Stimulated activated naive CD8-positive, alpha-beta T cell treated with anti-CD3 and anti-CD28 coated beads, Interleukin-15, amount 100 ng/mL, for 72 hours (primary cell): ENCODE measurements at regions not wholly inside any gene's neighbourhood (a gene's known extent, or its start where the extent isn't known, plus 50 kb on each side); places are given as distances from the start of the nearest gene placed in this dataset.

Source experiments
- ATAC-seq: fragments of 150-1000 bp; cut with Tn5 transposase; 2 replicates; pipeline ENCODE4 v1.10.0; 2021; ENCODE audit warnings: mild to moderate bottlenecking, moderate library complexity
- DNase-seq, 2 donors: peaks; one replicate each; pipeline ENCODE4 v3.0.0; 2021 to 2022
- H3K27ac Mint-ChIP-seq, 2 donors: one replicate each; pipeline ENCODE4 v1.8.0; 2022; ENCODE audit warnings: mild to moderate bottlenecking in 2 of 2, mixed read lengths in 2 of 2, moderate library complexity in 2 of 2
- H3K27me3 Mint-ChIP-seq: one replicate; pipeline ENCODE4 v1.8.0; 2022; ENCODE audit warnings: mixed read lengths
- H3K4me1 Mint-ChIP-seq: one replicate; pipeline ENCODE4 v1.8.0; 2022; ENCODE audit warnings: mild to moderate bottlenecking, mixed read lengths
- H3K4me3 Mint-ChIP-seq, 2 donors: one replicate each; pipeline ENCODE4 v1.8.0; 2022; ENCODE audit warnings: mild to moderate bottlenecking in 2 of 2, mixed read lengths in 2 of 2, moderate library complexity in 1 of 2
- H3K9me3 Mint-ChIP-seq, 2 donors: one replicate each; pipeline ENCODE4 v1.8.0; 2022; ENCODE audit warnings: mixed read lengths in 2 of 2

DNA sequence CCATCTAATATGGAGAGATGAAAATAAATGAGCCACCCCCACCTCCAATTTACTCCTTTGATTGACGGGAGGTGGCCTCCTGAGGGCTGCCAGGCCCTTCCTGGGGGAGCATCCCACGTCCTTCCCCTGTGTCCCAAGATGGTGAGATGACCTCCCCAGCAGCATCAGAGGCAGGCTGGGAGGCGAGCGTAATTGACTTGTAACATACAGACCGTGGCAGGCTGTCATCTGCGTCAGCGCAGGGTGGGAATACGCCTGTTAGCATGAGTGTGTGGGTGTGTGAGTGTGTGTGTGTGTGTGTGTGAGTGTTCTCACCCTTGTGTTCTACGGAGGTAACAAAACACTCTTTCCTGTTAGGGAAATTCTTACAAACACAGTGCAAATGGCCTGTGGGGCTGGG is 156.9 kb upstream of the CIBAR2 start:
- DNase-seq: no peak
- H3K4me1 Mint-ChIP-seq: no peaks in the 10 kb centered on the region
- H3K4me3 Mint-ChIP-seq: no peak overlapping the region
- no peak overlapping the region for H3K27ac Mint-ChIP-seq
- H3K9me3 Mint-ChIP-seq: no peaks in the 10 kb centered on the region
- no peak for ATAC-seq
- no peaks in the 10 kb centered on the region for H3K27me3 Mint-ChIP-seq

- Mint-ChIP-seq H3K4me1 (no peaks in the 10 kb centered on the region), H3K9me3 (no peaks in the 10 kb centered on the region), H3K27me3 (no peaks in the 10 kb centered on the region), H3K27ac (no peak overlapping the region), H3K4me3 (no peak overlapping the region)
- DNase-seq (no peak), ATAC-seq (no peak)
Measured at GRCh38 chr16:85270374-85270773, 158.1 kb upstream of the CIBAR2 start.

DNA sequence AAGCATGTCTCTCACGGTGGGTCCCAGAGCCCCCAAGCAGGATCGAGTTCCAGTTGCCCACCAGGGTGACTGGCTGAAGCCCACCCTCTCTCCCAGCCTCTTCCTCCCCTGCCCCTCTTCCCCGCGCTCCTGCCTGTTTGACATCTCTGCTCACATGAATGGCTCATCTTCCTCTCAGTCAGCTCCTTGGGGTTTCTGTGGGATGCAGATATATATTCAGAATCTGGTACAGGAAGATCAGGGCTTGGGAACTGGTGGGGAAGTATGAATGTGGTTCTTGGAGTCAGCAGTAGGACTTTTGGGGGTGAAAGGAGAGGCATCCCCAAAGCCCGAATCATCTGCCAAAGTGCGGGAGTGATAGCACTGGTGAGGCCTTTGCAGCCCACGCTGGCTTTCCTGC is 158.9 kb upstream of the CIBAR2 start:
- Mint-ChIP-seq H3K4me1 (no peaks in the 10 kb centered on the region), H3K27ac (no peak overlapping the region), H3K9me3 (no peaks in the 10 kb centered on the region), H3K4me3 (no peak overlapping the region), H3K27me3 (no peaks in the 10 kb centered on the region)
- ATAC-seq (no peak), DNase-seq (no peak)

DNA sequence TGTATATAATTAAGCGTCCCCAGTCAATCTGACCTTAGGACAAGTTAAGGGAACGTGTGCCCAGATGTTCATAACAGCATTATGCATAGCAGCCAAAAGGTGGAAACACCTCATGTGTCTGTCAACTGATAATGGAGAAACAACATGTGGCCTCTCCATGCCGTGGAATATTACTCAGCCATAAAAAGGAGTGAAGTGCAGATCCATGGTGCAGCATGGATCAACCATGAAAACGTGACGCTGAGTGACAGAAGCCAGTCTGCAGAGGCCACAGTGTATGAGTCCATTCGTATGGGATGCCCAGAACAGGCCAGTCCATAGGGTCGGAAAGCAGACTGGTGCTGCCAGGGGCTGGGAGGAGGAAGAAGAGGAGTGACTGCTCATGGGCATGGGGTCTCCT is 161.0 kb upstream of the CIBAR2 start:
- Mint-ChIP-seq H3K4me3 (no peak overlapping the region), H3K9me3 (no peaks in the 10 kb centered on the region), H3K4me1 (no peaks in the 10 kb centered on the region), H3K27ac (no peak overlapping the region), H3K27me3 (no peaks in the 10 kb centered on the region)
- no peak for ATAC-seq
- DNase-seq: no peak

DNA sequence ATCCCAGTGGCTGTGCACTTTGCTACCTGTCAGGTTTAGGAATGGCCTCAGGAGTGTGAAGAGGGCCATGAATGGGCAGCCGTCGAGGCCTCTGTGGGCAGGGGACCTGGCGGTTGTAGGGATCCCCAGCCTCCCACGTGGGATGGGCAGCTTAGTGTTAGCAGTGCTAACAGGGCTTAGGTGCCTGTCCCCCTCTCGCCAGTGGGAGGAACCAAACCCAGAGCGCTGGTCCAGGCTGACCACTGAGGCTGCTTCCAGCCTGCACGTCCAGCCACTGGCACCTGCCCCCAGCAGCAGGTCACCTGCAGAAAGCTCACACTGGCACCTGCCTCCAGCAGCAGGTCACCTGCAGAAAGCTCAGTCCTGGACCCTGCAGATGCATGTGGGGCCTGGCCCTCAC is 162.2 kb upstream of the CIBAR2 start:
- H3K9me3 Mint-ChIP-seq: no peaks in the 10 kb centered on the region
- no peaks in the 10 kb centered on the region for H3K27me3 Mint-ChIP-seq
- H3K4me3 Mint-ChIP-seq: no peak overlapping the region
- no peak for ATAC-seq
- DNase-seq: no peak
- H3K27ac Mint-ChIP-seq: no peak overlapping the region
- no peaks in the 10 kb centered on the region for H3K4me1 Mint-ChIP-seq

DNA sequence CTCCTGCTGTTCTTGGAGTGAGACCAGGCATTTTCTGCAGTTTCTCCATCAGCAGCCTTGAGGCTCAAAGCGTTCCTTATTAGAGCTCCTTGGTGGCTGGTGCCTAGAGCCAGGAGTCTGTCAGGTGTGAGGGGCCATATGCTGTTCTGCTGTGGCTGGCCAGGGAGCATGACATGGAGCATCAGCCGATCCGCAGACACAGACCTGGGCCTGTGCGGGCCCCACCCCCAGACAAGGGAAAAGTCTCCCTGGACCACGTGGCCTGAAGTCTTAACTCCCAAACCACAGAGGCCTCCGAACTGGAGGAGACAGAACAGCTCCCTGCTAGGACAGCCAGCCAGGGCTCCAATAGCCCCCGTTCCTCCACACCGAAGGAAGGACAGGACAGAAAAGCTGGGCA is 162.7 kb upstream of the CIBAR2 start:
- Mint-ChIP-seq H3K9me3 (no peaks in the 10 kb centered on the region), H3K27ac (no peak overlapping the region), H3K4me3 (no peak overlapping the region), H3K27me3 (no peaks in the 10 kb centered on the region), H3K4me1 (no peaks in the 10 kb centered on the region)
- DNase-seq: no peak
- no peak for ATAC-seq

DNA sequence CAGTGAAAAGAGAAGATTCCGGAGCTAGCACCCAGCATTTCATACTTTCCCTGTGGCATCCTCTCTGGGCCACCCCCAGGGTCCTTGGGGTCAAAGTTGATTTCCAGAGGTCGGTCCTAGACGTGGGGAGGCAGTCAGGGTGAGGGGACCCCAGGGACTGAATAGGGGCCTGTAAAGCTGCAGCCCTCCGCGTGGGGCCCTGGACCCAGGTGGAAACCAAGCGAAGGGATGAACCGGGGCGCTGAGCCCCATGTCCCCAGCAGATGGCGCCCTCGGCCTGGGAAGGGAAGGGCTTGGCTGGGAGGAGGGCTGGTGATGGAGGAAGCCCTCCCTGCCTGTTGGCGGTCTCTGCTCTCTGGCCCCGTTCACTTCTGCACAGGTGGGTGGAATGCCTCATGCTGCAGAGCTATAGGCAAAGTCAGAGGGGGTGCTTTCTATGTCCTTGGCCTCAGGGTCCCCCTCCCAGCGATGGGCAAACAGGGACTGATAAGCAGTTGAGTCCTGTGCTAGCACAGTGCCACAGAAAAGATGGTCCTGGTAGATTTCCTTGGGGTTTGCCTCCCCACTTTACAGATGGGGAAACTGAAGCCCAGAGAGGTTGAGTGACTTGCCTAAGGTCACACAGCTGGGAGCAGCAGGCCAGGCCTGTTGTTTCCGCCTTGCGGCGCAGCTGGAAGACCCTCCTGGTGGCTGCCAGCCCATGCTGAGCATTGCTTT is 163.4 kb upstream of the CIBAR2 start:
- Mint-ChIP-seq H3K27ac (peak overlapping the region in 1 of 2 donors; percentile 85), H3K9me3 (no peaks in the 10 kb centered on the region), H3K4me1 (no peaks in the 10 kb centered on the region), H3K4me3 (no peak overlapping the region), H3K27me3 (no peaks in the 10 kb centered on the region)
- ATAC-seq (peak; percentile 84), DNase-seq (peak; percentile 69)

GRCh38 chr16:85276258-85276657 is 164.0 kb upstream of the CIBAR2 start:
- no peaks in the 10 kb centered on the region for H3K9me3 Mint-ChIP-seq
- peak overlapping the region in 1 of 2 donors; percentile 85 for H3K27ac Mint-ChIP-seq
- no peak for DNase-seq
- H3K4me1 Mint-ChIP-seq: no peaks in the 10 kb centered on the region
- H3K4me3 Mint-ChIP-seq: no peak overlapping the region
- ATAC-seq: no peak
- H3K27me3 Mint-ChIP-seq: no peaks in the 10 kb centered on the region

DNA sequence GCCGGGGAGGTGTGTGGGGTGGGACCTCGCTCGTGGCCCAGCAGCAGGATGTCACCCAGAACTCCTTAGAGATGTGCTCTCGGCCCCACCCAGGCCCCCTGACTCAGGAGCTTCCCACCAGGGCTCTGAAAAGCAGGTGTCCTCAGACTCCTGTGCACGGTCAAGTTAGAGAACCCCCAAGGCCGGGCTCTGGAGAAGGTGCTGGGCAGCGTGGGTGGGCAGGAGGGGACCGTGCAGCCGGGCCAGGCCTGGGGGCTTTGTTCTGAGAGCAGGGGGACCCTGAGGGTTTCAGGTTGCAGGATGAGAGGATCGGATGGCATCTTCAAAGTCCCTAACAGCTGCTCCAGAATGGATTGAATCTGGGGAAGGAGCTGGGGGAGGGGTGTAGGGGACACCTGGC is 164.4 kb upstream of the CIBAR2 start:
- ATAC-seq: no peak
- Mint-ChIP-seq H3K9me3 (no peaks in the 10 kb centered on the region), H3K27me3 (no peaks in the 10 kb centered on the region), H3K4me1 (no peaks in the 10 kb centered on the region), H3K27ac (no peak overlapping the region), H3K4me3 (no peak overlapping the region)
- DNase-seq: no peak

- no peak for ATAC-seq
- DNase-seq: no peak
- no peak overlapping the region for H3K27ac Mint-ChIP-seq
- no peaks in the 10 kb centered on the region for H3K27me3 Mint-ChIP-seq
- no peaks in the 10 kb centered on the region for H3K4me1 Mint-ChIP-seq
- H3K4me3 Mint-ChIP-seq: no peak overlapping the region
- H3K9me3 Mint-ChIP-seq: no peaks in the 10 kb centered on the region
Measured at GRCh38 chr16:85278839-85279238, 166.6 kb upstream of the CIBAR2 start.

- Mint-ChIP-seq H3K4me1 (no peaks in the 10 kb centered on the region), H3K4me3 (no peak overlapping the region), H3K27ac (no peak overlapping the region), H3K27me3 (no peaks in the 10 kb centered on the region), H3K9me3 (no peaks in the 10 kb centered on the region)
- no peak for DNase-seq
- ATAC-seq: no peak
Measured at GRCh38 chr16:85279402-85279801, 167.1 kb upstream of the CIBAR2 start.

- Mint-ChIP-seq H3K27ac (no peak overlapping the region), H3K27me3 (no peaks in the 10 kb centered on the region), H3K9me3 (no peaks in the 10 kb centered on the region), H3K4me1 (no peaks in the 10 kb centered on the region), H3K4me3 (no peak overlapping the region)
- DNase-seq: no peak
- ATAC-seq: no peak
Measured at GRCh38 chr16:85279825-85280545, 167.7 kb upstream of the CIBAR2 start.

DNA sequence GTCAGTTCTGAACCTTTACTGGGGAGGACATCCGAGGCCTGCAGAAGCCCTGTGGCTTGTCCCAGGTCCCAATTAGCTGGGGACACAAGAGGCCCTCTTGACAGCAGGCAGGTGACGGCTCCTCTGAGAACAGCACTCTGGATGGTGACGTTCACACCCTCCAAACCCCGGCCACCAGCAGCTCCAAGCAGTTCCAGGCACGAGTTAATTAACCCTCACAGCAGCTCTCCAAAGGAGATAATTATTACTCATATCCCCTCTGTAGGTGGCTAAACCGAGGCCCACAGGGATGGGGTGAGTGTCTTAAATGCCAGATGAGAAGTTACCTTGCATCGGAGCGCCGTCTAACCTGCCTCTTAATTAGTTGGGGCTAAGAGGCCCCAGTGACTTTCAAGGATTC is 168.9 kb upstream of the CIBAR2 start:
- Mint-ChIP-seq H3K27ac (no peak overlapping the region), H3K4me1 (no peaks in the 10 kb centered on the region), H3K27me3 (no peaks in the 10 kb centered on the region), H3K4me3 (no peak overlapping the region), H3K9me3 (no peaks in the 10 kb centered on the region)
- DNase-seq: no peak
- no peak for ATAC-seq

DNA sequence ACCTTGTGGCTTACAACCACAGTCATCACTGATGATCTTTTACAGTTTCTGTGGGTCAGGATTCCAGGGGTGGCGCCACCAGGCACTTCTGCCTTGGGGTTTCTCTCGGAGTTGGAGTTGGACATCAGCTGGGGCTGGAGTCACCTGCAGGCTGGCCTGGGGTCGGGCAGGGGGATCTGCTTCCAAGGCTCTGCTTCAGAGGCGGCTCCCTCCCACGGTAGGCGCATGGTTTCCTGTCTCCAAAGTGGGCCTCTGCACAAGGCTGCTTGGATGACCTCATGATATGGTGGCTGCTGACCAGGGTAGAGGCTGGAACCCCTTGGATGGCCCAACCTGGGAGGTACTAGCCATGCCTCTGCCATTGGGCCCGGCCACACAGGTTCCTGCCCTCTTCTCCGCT is 170.6 kb upstream of the CIBAR2 start:
- H3K4me3 Mint-ChIP-seq: no peak overlapping the region
- DNase-seq: no peak
- H3K9me3 Mint-ChIP-seq: no peaks in the 10 kb centered on the region
- H3K27ac Mint-ChIP-seq: no peak overlapping the region
- H3K4me1 Mint-ChIP-seq: no peaks in the 10 kb centered on the region
- no peaks in the 10 kb centered on the region for H3K27me3 Mint-ChIP-seq
- ATAC-seq: no peak

DNA sequence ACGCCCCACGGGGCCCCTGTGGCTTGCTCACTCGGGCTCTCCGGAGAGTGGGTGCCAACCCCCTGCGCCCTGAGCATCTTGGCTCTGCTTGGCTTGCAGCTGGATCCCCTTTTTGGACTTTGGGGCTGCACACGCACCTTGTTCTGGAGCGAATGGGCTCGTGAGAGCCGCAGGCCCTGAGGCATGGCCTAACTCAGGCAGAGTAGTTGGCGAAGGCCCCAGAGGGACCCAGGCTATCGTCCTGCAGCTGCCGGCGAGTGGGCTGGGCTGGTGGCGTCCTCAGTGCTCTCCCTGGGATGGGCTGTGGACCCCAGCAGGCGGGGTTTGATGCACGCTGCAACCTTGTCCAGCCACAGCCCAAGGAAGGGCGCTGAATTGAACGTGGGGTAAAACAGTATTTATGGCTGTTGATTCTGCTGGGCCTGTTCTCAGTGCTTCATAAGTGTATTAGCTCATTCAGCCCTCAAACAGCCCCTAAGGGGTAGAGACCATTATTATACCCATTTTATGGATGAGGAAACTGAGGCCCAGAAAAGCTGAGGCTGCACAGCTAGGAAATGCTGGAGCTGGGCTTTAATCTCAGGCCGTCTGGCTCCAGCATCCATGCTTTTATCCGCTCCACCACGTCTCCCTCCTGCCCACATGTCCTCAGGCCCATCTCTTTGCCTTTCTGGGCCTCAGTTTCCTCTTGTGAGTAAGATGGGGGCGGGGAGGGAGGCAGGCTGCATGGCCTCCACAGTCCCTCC is 171.2 kb upstream of the CIBAR2 start:
- no peak for ATAC-seq
- H3K27ac Mint-ChIP-seq: no peak overlapping the region
- H3K4me3 Mint-ChIP-seq: no peak overlapping the region
- no peaks in the 10 kb centered on the region for H3K4me1 Mint-ChIP-seq
- no peaks in the 10 kb centered on the region for H3K27me3 Mint-ChIP-seq
- H3K9me3 Mint-ChIP-seq: no peaks in the 10 kb centered on the region
- no peak for DNase-seq

GRCh38 chr16:85284141-85284817 is 172.0 kb upstream of the CIBAR2 start:
- ATAC-seq: no peak
- Mint-ChIP-seq H3K27ac (no peak overlapping the region), H3K4me1 (no peaks in the 10 kb centered on the region)

More at GRCh38 chr16:85284141-85284817, 172.0 kb upstream of the CIBAR2 start:
- DNase-seq: no peak
- Mint-ChIP-seq H3K9me3 (no peaks in the 10 kb centered on the region), H3K4me3 (no peak overlapping the region), H3K27me3 (no peaks in the 10 kb centered on the region)
